Karpas-422 (cell line): ENCODE measurements at regions not wholly inside any gene's neighbourhood (a gene's known extent, or its start where the extent isn't known, plus 50 kb on each side); places are given as distances from the start of the nearest gene placed in this dataset.
A peak's percentile ranks its signal among the peaks of the same experiment; 100 is the strongest.

Source experiments
- DNase-seq: peaks from one replicate; pipeline ENCODE4 v3.0.0-alpha.2; 2015
- H2AFZ ChIP-seq: fragments of 200-600 bp; sonication (generic); 2 replicates; pipeline ENCODE4 v1.6.1; 2014; ENCODE audit warnings: antibody characterized with exemption, low read length, mixed read lengths
- H3K27ac ChIP-seq: fragments of 200-600 bp; sonication (generic); 2 replicates; pipeline ENCODE4 v1.5.1; 2014; ENCODE audit warnings: mild to moderate bottlenecking, low read length, moderate library complexity
- H3K27me3 ChIP-seq: fragments of 200-600 bp; sonication (generic); 2 replicates; pipeline ENCODE4 v1.6.1; 2014; ENCODE audit warnings: low read length, mixed read lengths
- H3K36me3 ChIP-seq: fragments of 200-600 bp; sonication (generic); 2 replicates; pipeline ENCODE4 v1.6.1; 2014; ENCODE audit warnings: low read length, mixed read lengths; ENCODE audit not compliant: insufficient read depth
- H3K4me1 ChIP-seq: fragments of 200-600 bp; sonication (generic); 2 replicates; pipeline ENCODE4 v1.6.1; 2014; ENCODE audit warnings: mild to moderate bottlenecking, low read length, mixed read lengths
- H3K4me2 ChIP-seq: fragments of 200-600 bp; sonication (generic); 2 replicates; pipeline ENCODE4 v1.6.1; 2014; ENCODE audit warnings: low read length, low read depth, mild to moderate bottlenecking; ENCODE audit not compliant: poor library complexity, severe bottlenecking
- H3K4me3 ChIP-seq: fragments of 200-600 bp; sonication (generic); 2 replicates; pipeline ENCODE4 v1.5.1; 2014; ENCODE audit warnings: mild to moderate bottlenecking, antibody characterized with exemption, low read length, mixed read lengths
- H3K79me2 ChIP-seq: fragments of 200-600 bp; sonication (generic); 2 replicates; pipeline ENCODE4 v1.6.1; 2014; ENCODE audit warnings: mild to moderate bottlenecking, low read length, mixed read lengths
- H3K9ac ChIP-seq: fragments of 200-600 bp; sonication (generic); 2 replicates; pipeline ENCODE4 v1.6.0; 2014; ENCODE audit warnings: low read length
- H3K9me2 ChIP-seq: fragments of 200-600 bp; sonication (generic), shearing (Covaris generic); replicated peaks from 2 replicates; pipeline ENCODE4 v1.6.0; 2014; ENCODE audit warnings: mild to moderate bottlenecking, low read length, moderate library complexity; ENCODE audit not compliant: insufficient read depth
- H3K9me3 ChIP-seq: fragments of 300-700, 200-600 bp; sonication (generic); 2 replicates; pipeline ENCODE4 v1.6.1; 2014; ENCODE audit warnings: low read length, mixed read lengths
- H4K20me1 ChIP-seq: fragments of 200-600 bp; sonication (generic); 2 replicates; pipeline ENCODE4 v1.6.1; 2014; ENCODE audit warnings: mild to moderate bottlenecking, antibody characterized with exemption, low read length, low read depth; ENCODE audit not compliant: insufficient read depth

DNA sequence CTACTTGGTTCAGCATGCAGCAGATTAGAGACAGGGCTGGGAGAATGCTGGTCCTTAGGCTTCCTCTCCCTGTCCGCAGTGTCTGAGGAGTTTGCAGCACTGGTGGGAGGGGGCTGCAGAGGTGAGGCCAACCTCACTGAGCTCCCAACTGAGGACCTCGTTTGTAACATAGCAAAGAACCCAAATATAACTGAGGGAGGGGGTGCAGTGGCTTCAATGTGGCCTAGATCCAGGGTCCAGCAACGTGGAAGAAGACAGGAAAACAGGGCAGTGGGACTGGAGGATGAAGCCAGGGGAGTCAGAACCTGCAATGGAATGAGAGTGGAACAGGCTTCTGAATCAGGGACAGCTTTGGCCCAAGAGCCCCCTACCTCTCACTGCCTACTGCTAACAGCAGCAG lies 84.3 kb upstream of the MAFB start:
- no peak overlapping the region for H3K4me3 ChIP-seq
- no peak overlapping the region for H3K9ac ChIP-seq
- H3K4me1 ChIP-seq, result peaks cover 6% of the 10 kb centered on the region
- DNase-seq, result no peak
- H3K27ac ChIP-seq, result no peak overlapping the region
- H3K9me3 ChIP-seq, result no peaks in the 10 kb centered on the region
- no peaks in the 10 kb centered on the region for H3K79me2 ChIP-seq
- H4K20me1 ChIP-seq, result no peaks in the 10 kb centered on the region
- no peak overlapping the region for H2AFZ ChIP-seq
- H3K4me2 ChIP-seq, result no peak overlapping the region
- no peaks in the 10 kb centered on the region for H3K27me3 ChIP-seq
- H3K9me2 ChIP-seq, result no peaks in the 10 kb centered on the region
- H3K36me3 ChIP-seq, result no peaks in the 10 kb centered on the region

DNA sequence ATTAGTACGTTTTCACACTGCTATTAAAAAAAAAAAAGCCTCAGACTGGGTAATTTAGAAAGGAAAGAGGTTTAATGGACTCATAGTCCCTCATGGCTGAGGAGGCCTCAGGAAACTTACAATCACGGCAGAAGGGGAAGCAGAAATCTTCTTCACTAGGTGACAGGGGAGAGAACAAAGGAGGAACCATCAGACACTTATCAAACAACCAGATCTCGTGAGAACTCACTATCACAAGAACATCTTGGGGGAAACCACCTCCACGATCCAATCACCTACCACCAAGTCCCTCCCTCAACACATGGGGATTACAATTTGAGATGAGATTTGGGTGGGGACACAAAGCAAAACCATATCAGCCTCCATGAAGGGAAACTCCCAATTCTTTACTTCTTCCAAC lies 85.2 kb upstream of the MAFB start:
- H4K20me1 ChIP-seq, result no peaks in the 10 kb centered on the region
- H3K9ac ChIP-seq, result no peak overlapping the region
- no peak overlapping the region for H3K4me2 ChIP-seq
- H3K4me1 ChIP-seq, result peaks cover 15% of the 10 kb centered on the region
- no peaks in the 10 kb centered on the region for H3K36me3 ChIP-seq
- H2AFZ ChIP-seq, result no peak overlapping the region
- no peaks in the 10 kb centered on the region for H3K9me2 ChIP-seq
- H3K79me2 ChIP-seq, result no peaks in the 10 kb centered on the region
- H3K9me3 ChIP-seq, result no peaks in the 10 kb centered on the region
- H3K27ac ChIP-seq, result no peak overlapping the region
- DNase-seq, result no peak
- H3K4me3 ChIP-seq, result no peak overlapping the region
- H3K27me3 ChIP-seq, result no peaks in the 10 kb centered on the region

DNA sequence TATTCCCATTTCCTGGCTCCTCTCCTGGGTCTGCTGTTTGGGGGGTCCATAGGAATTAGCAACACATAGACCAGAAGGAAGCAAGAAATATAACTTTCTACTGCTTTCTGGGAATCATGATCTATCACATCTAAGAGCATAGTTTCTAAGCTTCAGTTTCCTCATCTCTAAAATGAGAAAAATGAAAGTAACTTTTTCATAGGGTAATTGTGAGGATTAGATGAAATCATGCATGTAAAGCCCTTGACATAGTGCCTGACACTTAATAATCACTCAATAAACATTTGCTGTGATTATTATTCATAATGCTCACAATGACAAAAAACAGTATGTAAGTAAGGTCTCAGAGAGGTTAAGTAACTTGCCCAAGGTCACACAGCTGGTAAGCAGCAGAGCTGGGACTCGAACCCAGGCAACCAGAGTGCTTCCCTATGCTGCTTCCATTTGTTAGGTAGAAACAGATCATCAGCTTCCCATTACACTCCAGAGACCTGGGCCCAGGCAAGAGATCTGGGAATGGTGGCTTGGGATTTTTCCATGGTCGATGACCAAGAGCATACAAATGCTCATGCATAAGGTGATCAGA lies 86.6 kb upstream of the MAFB start:
- Histone ChIP-seq H3K27me3 (no peaks in the 10 kb centered on the region), H3K36me3 (no peaks in the 10 kb centered on the region), H3K4me3 (no peak overlapping the region), H3K9me2 (no peaks in the 10 kb centered on the region), H4K20me1 (no peaks in the 10 kb centered on the region), H3K4me1 (peaks cover 21% of the 10 kb centered on the region), H3K79me2 (no peaks in the 10 kb centered on the region), H3K9ac (no peak overlapping the region), H3K4me2 (no peak overlapping the region), H3K9me3 (no peaks in the 10 kb centered on the region), H3K27ac (no peak overlapping the region), H2AFZ (no peak overlapping the region)
- no peak for DNase-seq

DNA sequence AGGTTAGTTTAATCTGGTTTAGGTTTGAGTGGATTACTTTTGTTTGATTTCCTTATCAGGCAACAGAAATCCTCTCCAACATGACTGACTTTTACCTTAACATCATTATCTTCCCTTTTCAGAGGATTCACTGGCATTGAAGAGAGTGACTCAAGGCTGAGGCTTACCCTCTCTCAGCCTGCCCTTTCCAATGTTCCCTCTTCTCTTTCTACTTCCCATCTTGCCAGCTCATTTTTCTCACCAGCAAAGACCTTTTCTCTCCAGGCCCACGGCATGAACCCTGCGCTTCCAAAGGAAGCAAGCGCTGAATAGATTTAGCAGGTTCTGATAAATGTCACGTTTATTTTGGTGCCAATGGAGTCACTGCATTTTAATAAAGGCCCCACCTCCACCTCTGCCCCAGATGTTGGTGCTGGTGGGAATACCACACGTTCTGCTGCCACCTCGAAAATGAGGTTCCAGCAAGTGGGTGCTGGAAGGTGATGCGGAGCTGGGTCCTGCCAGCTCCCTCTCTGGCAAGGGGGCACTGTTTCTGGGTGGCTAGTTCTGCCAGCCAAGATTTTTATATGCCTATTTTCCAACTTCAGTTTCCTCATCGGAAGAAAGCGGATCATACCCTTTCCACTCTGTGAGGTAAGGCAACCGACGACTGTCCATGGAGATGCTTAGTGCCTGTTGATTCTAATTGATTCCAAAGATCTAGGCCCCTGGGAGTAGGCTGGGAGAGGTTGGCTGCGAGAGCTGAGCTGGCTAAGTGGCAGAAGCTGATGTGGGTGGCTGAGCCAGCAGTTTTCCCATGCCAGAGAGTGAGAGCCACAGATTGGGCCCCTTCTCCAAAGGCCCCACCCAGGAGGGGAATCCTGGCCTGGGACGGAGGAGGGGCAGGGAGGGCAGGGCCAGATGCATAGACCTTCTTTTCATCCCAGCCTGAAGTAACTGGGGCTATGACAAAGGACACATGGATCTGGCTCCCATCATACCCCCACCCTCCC lies 87.7 kb upstream of the MAFB start:
- peaks cover 21% of the 10 kb centered on the region for H3K4me1 ChIP-seq
- H3K9me2 ChIP-seq, result no peaks in the 10 kb centered on the region
- no peaks in the 10 kb centered on the region for H3K9me3 ChIP-seq
- H3K27me3 ChIP-seq, result no peaks in the 10 kb centered on the region
- no peak overlapping the region for H3K27ac ChIP-seq
- no peak for DNase-seq
- H4K20me1 ChIP-seq, result no peaks in the 10 kb centered on the region
- H2AFZ ChIP-seq, result no peak overlapping the region
- H3K4me3 ChIP-seq, result no peak overlapping the region
- no peaks in the 10 kb centered on the region for H3K79me2 ChIP-seq
- no peak overlapping the region for H3K4me2 ChIP-seq
- no peaks in the 10 kb centered on the region for H3K36me3 ChIP-seq
- H3K9ac ChIP-seq, result no peak overlapping the region

DNA sequence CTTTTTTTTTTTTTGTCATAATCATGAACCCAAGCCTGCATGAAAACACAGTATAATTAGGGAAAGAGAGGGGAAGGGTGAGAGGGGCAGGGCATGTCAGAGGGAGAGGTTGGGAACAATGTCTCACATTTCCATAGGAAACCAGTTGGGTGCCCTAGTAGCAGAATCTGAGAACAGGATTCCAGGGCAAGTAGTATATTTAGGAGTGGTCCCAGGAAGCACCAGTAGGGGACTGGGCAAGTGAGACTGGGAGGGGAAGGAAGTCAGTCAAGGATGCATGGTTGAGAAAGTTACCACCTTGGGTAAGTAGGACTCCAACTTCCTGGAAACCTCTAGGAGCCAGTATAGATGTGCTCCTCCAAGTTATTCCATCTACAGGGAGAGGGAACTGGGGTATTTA lies 88.6 kb upstream of the MAFB start:
- no peak for DNase-seq
- no peaks in the 10 kb centered on the region for H3K9me3 ChIP-seq
- H3K4me3 ChIP-seq, result no peak overlapping the region
- no peak overlapping the region for H3K4me2 ChIP-seq
- H3K4me1 ChIP-seq, result peaks cover 21% of the 10 kb centered on the region
- no peak overlapping the region for H2AFZ ChIP-seq
- no peak overlapping the region for H3K27ac ChIP-seq
- H3K27me3 ChIP-seq, result no peaks in the 10 kb centered on the region
- H3K9me2 ChIP-seq, result no peaks in the 10 kb centered on the region
- no peak overlapping the region for H3K9ac ChIP-seq
- H4K20me1 ChIP-seq, result no peaks in the 10 kb centered on the region
- H3K36me3 ChIP-seq, result no peaks in the 10 kb centered on the region
- H3K79me2 ChIP-seq, result no peaks in the 10 kb centered on the region

DNA sequence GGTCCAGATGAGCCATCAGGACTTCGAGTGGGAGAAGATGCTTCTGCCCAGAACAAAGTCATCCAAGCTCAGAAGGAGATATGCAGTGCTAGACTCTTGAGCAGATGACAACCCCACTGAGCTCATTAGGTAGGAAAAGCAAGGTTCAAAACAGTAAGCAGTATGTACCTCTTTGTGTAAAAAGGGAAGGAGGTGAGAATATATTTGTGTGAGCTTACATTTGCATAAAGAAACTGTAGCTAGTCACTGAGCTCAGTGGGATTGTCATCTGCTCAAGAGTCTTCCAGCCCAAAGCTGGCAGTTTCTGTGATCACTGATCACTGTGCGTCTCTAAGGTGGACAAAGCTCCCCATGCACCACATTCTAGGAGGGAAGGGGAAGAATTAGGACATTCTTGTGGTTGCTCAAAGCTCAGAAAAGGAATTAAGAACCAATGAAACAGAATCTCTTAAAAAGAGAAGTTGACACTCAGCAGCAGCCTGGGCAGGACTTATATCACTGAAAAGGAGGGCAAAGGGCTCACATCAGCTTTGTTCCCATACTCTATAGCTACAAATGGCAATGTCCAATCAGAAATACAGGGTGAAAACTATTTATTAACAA lies 90.0 kb upstream of the MAFB start:
- H3K27me3 ChIP-seq, result no peaks in the 10 kb centered on the region
- no peaks in the 10 kb centered on the region for H3K36me3 ChIP-seq
- no peaks in the 10 kb centered on the region for H4K20me1 ChIP-seq
- no peaks in the 10 kb centered on the region for H3K9me2 ChIP-seq
- H3K4me1 ChIP-seq, result peaks cover 21% of the 10 kb centered on the region
- H3K9me3 ChIP-seq, result no peaks in the 10 kb centered on the region
- H3K79me2 ChIP-seq, result no peaks in the 10 kb centered on the region
- H3K27ac ChIP-seq, result peak overlapping the region; percentile 77
- H3K4me2 ChIP-seq, result peak overlapping the region; percentile 58
- H2AFZ ChIP-seq, result no peak overlapping the region
- H3K4me3 ChIP-seq, result peak overlapping the region; percentile 20; the same call in 1 of the 2 replicates
- DNase-seq, result peak; percentile 77
- H3K9ac ChIP-seq, result peak overlapping the region; percentile 38

DNA sequence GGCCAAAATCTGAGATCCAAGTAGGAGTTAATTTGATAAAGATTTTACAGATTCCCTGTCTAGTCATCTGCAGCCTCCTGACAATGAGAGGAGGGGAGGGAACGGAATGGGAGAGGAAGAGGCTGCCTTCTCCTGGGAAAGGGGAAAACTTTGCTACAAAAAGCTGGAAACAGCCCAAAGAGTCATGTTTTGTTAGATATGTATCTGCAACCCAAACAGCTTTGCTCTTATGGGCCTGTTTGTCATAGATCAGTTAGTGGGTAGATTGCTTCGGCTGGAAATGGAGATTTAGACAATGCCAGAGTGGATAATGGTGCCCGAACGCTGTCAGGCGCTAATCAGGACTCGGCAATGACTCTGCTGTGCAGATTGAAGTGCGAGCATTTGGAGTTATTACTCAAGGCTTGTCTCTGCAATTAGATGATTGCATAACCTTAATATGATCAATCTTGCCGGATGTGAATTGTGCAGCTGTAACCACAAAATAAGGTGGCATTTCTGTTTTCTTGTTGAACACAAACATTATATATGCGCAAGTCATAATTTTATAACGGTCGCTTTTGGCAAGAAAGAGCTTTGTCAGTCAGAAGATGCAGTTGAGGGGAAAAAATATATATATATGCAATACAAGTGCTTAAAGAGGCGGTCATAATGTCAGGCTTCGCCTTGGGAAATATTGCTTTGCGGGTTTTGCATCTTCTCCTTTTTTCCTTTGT lies 92.4 kb upstream of the MAFB start:
- H3K4me3 ChIP-seq, result no peak overlapping the region
- no peak overlapping the region for H3K4me2 ChIP-seq
- H3K27ac ChIP-seq, result no peak overlapping the region

DNA sequence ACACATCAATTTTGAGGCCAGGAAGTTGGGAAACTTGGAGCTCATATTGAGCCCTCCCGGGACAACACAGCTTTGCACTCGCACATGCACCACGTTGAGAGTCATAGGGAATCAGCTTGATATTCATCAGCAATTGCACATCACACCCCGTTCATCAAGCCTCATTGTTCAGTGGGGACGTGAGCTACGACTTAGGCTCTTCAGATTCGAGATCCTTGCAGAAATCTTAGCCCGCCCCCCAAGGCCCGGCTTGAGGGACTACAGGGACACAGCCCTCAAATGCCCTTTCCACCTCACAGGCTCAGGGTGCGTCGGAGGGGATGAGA lies 93.0 kb upstream of the MAFB start:
- Histone ChIP-seq H3K27ac (no peak overlapping the region), H3K36me3 (no peaks in the 10 kb centered on the region), H2AFZ (no peak overlapping the region), H3K4me2 (no peak overlapping the region), H4K20me1 (no peaks in the 10 kb centered on the region), H3K27me3 (no peaks in the 10 kb centered on the region), H3K9me2 (no peaks in the 10 kb centered on the region), H3K9me3 (no peaks in the 10 kb centered on the region), H3K4me1 (peaks cover 21% of the 10 kb centered on the region), H3K9ac (no peak overlapping the region), H3K79me2 (no peaks in the 10 kb centered on the region), H3K4me3 (no peak overlapping the region)
- DNase-seq, result no peak

More for the DNA sequence above, 92.4 kb upstream of the MAFB start:
- no peaks in the 10 kb centered on the region for H4K20me1 ChIP-seq
- no peak for DNase-seq
- no peaks in the 10 kb centered on the region for H3K9me3 ChIP-seq
- no peaks in the 10 kb centered on the region for H3K27me3 ChIP-seq
- H3K9ac ChIP-seq, result no peak overlapping the region
- no peaks in the 10 kb centered on the region for H3K36me3 ChIP-seq
- H3K9me2 ChIP-seq, result no peaks in the 10 kb centered on the region
- H3K79me2 ChIP-seq, result no peaks in the 10 kb centered on the region
- no peak overlapping the region for H2AFZ ChIP-seq
- H3K4me1 ChIP-seq, result peaks cover 21% of the 10 kb centered on the region
